Midbrain (tissue), 1 donor: ENCODE measurements at regions not wholly inside any gene's neighbourhood (a gene's known extent, or its start where the extent isn't known, plus 50 kb on each side); places are given as distances from the start of the nearest gene placed in this dataset.

Experiments
- DNase-seq: peaks from one replicate; lab custom pipeline; 2025; lab: John Stamatoyannopoulos, UW

DNA sequence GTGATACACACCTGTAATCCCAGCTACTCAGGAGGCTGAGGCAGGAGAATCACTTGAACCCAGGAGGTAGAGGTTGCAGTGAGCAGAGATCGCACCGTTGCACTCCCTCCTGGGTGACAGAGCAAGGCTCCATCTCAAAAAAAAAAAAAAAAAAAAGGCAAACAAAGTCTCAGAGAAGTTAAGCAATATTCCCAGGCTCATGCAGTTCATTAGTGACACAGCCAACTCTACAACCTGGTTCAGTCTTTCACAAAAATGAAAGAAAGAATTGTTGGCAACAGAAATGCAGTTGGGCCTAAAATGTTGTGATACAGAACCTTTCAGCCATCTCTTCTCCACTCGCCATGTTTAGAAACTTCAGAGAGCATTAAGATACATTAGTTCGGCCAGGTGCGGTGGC lies 242.1 kb downstream of the LTN1 start:
- DNase-seq = no peak

DNA sequence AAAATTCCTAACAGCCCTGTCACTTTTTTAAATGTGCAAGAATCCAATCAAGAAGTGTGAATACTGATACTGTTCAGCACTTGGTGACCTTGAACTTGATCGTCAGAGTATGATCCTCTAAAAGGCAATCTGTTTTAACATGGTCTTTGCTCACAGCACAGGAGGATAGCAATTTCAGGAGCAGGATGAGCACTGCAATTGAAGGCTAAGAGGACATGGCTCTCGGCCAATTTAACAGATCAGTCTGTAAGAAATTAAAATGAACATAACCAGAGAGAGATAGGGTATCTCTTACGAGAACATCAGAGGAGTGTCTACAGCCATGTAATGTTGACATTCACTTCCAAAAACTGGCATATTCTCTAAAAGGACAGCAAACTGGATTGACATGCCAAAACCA lies 243.1 kb downstream of the LTN1 start:
- DNase-seq = no peak

DNA sequence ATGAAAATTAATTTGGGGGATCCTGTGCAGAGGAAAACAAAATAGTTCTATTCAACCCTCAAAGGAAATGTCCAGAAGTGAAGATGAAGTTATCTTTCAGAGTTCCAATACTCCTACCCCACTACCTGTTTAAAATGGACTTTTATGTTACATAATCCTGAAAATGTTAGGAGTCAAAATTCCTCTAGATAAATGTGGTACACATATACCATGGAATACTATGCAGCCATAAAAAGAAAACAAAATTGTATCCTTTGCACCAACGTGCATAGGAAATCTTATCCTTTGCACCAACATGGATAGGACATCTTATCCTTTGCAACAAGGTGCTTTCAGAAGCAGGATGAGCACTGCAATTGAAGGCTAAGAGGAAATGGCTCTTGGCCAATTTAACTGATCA lies 245.2 kb downstream of the LTN1 start:
- no peak for DNase-seq

DNA sequence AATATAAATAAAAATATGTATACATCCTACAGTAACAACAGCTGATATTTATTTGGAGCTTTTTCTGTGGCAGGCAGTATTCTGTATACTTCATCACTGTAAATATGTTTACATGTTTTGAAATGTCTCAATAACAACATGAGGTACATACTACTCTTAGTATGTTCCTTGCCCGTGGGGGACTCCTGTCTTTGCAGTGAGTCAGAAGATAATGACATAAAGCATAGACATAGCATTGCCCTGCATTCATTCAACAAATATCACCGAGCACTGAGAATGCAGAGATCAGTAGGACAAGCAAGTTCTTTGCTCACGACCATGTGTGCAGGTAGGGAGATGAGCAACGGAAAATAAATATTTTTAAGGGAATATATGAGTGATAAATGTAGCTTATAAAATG lies 246.5 kb downstream of the LTN1 start:
- DNase-seq = no peak

DNA sequence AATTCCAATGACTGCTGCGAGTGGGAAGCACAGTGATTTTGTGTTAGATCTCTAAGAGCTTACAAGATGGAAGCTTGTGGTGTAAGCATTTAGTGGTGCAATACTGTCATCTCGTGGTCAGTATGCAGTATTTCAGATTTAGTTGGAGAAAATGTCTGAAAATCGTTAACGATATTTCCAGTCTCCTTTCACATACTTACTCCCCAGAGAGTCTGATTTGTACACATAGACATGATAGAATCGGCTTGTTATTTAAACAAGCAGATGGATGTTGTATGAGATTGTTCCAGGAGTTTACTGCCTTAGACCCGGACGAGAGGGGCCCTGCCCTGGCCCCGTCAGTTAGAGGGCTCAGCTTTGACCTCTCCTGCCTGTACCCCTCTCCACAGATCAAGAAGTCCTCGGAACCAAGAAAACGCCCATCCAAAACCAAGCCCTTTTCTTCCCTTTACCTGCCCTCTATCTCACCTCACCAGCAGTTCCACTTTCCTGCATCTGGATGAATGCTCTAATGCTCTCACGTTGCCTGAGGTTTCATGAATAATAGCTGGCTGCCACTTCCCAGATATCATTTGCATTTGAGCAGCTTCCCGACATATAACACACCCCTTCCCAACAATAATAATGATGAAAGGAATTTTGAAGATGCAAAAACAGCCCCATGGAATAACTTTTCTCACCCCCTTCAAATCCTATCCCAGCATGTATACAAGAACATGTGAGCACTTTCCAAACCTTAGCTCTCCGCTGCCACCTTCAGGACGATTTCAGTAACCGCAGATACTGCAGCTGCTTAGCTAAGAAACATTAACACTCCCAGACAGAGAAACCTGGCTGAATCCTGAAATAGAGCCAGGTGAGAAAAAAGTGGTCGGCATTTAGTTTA lies 247.3 kb downstream of the LTN1 start:
- peak; percentile 83 for DNase-seq

DNA sequence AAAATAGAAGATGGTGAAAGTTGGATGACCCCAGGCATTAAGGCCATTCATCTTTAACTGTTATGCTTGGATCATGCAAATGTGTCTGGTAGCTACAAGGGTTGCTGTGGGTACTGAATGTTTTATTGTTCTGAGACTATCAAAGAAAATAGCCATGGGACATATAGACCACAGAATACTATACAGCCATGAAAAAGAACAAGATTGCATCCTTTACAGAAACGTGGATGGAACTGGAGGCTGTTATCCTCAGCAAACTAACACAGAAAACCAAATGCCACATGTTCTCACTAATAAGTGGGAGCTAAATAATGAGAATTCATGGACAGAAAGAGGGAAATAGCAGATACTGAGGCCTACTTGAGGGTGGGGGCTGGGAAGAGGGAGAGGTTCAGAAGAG lies 249.0 kb downstream of the LTN1 start:
- no peak for DNase-seq

DNA sequence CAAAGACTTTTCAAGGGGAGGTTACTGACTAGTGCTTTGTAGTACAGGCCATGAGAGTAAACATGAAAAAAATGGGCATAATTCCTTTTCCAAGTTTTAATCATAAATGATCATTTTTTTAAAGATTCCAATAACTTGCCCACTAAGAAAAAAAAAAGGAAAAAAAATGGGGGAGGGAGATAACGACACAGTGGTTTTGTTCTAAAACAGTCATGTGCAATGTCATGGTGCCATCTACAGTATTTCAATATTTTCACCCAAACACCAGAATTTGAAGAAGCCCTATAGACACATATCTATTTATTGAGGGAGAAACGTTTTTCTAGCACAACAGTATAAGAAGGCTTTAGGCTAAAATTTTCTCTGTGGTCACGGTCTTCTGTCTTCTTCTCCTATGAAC lies 250.2 kb downstream of the LTN1 start:
- DNase-seq = no peak

DNA sequence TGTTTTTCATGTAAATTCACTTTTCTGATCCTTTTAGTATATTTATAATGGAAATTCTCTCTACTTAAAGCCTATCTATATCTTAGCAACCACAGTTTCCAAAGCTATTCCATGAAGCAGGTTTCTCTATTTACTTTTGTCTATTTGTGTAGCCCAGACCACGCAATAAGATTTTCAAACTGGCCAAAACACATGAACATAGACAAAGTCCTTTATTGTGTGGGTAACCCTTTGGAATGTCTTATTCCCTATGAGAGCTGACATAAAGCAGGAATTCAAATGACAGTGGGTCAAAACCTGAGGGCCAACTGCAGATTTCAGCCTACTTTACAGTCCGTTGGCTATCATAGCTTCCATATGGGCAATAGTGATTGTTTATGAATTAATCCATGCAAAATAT lies 252.6 kb downstream of the LTN1 start:
- no peak for DNase-seq

DNA sequence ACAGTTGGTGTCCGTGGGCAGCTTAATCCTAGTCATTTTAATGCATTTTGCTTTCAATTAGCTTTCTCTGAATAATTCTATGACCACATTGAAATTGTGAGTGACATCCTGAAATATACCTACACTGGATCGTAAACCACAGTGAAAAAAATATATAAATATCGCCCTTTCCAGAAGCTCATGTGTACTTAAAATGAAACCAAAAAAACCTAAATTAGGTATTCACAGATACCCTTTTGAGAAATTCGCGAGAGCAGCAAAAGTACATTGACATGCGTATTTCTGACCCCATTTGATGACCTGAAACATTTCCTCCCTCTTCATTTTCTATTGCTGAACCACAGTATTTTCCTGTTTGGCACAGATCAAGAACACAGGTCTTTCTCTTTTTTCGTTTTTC lies 253.8 kb downstream of the LTN1 start:
- no peak for DNase-seq

DNA sequence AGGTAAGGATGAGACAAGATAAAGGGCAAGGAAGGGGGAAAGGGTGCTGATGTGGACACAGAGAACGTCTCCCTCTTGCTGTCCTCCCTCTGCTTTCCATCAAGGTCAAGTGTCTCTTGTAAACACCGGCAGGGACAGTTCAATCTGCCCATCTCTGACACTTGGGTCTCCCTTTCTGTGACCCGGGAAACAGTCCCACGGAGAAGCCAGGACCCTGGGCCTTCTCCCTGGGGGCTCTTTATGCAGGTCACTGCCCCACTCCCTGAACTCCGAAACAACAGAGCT lies 254.3 kb downstream of the LTN1 start:
- no peak for DNase-seq

DNA sequence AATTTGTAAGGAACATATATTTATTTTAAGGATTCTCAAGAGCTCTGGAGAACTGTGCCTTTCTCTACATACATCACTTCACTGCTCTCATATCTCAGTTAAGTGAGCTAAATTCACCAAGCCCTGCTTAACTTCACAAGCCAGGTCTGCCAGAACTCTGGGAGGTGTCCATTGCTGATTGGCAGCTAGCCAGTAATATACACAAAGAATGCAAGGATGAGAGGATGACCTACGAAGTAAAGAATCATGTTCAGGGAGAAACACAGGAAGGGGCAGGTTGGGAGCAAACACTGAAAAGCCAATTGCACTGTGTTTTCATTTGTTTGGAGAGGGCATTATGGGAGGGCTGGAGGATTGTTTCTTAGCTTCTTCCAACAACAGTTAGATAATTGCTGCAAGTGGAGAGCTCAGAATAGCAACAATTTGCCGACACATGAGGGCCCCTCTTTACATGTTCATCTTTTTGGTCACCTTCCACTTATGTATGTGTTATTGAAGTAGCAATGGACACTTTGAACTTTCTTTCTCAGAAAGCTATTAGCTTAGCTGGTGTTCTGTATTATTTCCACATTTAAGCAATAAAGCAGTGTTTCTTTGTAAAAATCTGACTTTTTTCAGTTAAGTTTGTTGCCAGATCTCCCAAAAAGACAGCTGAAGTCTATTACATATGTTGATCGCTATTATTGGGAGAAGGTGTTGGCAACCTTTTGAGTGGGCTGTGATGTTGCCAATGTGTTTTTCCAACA lies 254.8 kb downstream of the LTN1 start:
- no peak for DNase-seq

DNA sequence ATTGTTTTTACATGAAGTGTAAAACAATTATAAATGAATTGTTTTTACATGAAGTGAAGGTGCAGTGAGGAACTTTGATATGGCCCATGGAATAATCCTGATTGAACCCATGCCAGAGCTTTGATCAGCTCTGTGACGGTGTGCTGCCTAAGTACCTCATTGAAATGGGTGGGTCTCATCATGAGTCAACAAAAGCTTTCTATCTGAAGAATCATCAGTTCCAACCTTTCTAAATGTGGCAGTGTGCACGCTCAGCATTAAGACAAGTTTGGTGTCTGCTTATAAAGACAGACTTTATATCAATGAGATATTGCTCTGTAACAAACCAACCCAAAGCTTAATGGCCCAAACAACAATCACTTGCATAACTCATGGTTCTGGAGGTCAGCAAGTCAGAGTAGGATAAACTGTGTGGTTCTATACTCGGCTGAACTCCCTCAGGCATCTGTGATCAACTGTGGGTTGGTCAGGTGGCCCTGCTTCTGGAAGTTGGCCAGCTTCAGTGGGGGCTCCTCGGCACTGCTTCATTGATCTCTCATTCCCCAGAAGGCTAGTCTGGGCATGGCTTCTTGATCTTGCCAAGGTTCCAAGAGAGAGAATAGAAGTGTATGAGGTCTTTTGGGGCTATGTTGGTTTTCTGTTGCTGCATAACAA lies 258.0 kb downstream of the LTN1 start:
- DNase-seq = no peak

DNA sequence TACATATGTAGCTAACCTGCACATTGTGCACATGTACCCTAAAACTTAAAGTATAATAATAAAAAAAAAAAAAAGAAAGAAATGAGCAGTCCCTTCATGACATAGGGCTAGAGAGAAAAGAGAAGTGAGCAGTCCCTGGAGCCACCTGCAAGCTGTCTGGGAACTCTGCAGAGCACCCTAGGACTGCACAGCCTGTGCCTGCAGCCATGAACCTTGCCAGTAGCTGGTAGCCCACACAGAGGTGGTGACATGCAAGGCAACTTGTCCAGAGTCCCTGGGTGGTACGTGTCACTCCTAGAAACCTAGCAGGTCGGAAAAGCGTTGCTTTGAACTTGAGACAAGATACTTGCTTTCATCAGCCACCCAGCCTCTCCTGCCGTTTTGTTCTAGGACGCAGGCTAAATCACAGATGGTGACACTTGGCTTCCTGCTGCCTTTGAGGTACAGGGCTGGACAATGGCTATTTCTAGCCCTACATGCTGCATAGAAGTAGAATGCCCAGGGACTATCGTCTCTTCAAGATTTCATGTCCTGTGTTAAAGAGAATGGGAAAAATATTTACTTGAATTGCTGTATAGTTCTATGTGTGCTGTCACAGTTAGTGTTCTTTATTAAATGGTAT lies 260.9 kb downstream of the LTN1 start:
- DNase-seq = no peak

DNA sequence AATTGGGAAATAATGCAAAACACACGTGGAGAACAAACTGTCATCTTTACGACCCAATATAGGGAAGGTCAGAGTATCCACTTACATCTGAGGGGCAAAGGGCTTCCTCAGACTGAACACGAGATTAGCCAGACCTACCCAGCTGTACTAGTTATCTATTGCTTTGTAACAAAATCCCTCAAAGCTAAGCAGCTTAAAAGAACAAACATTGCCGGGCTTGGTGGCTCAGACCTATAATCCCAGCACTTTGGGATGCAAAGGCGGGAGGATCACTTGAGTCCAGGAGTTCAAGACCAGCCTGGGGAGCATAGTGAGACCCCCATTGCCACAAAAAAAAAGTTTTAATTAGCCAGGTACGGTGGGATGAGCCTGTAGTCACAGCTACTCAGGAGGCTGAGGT lies 262.8 kb downstream of the LTN1 start:
- no peak for DNase-seq

DNA sequence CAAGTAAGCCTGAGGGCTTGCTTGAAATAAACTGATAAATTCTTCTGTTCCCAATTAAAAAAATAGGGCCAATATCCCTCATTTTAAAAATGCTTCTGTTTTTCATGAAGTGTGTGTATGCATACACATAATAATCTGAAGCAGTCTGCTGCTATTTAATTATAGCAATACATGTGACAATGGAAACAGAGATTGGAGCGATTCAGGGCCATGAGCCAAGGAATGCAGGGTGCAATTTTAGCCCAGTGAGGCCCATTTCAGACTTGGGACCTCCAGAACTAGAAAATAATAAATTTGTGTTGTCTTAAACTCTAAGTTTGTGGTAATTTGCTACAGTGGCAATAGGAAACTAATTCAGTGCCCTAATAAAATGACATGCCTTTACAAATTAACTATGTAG lies 264.9 kb downstream of the LTN1 start:
- no peak for DNase-seq

DNA sequence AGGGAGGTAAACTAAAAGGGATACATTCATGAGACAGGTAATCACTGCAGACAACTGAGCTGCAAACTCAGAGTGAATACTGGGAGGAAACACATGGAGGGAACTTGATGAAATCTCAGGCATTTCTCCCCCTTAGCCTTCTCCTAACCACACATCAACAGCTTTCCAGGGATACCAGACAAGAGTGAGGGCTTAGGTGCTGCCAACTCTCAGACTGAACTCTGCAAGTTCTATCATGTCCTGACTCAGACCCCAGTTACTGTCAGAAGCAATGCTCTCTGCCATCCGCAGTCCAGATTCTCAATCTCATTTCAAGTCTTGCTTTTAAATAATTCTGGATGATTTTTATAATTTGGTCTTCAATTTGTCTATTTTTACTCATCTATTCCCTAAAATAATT lies 267.3 kb downstream of the LTN1 start:
- DNase-seq = no peak

DNA sequence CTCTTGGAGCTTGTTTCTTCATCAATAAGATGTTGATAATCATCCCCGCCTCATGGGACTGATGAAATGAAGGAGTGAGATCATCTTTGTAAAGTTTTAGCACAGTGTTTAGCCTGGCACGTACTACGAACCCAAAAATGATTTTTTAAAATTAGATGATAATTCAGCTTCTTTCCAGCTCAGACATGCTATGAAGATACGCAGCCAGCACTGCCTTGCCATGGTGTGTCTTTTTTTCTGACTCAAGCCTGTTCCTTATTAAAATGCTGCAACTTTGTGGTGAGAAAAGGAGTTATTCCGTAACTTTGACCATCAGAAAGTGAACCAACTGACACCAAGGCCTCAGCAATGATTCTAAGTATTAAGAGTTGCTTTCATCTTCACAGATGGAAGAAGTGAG lies 269.0 kb downstream of the LTN1 start:
- no peak for DNase-seq

DNA sequence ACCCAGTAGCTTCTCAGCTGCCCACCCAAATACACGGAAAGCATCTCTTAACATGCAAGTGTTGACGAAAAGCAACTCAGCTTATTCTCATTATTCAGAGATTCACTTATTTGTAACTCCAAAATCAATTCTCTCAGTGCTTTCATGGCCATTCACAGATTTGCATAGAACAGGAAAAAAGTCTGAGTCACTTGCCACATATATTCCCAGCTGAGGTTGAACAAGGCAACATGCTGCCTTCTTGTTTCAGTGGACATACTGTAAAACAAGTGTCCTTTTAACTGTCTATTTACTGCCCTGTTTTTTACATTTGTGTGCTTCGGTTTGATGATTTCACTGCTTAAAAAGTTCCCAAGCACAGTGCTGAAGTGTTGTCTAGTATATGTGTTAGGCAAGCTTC lies 273.0 kb downstream of the LTN1 start:
- DNase-seq = no peak

DNA sequence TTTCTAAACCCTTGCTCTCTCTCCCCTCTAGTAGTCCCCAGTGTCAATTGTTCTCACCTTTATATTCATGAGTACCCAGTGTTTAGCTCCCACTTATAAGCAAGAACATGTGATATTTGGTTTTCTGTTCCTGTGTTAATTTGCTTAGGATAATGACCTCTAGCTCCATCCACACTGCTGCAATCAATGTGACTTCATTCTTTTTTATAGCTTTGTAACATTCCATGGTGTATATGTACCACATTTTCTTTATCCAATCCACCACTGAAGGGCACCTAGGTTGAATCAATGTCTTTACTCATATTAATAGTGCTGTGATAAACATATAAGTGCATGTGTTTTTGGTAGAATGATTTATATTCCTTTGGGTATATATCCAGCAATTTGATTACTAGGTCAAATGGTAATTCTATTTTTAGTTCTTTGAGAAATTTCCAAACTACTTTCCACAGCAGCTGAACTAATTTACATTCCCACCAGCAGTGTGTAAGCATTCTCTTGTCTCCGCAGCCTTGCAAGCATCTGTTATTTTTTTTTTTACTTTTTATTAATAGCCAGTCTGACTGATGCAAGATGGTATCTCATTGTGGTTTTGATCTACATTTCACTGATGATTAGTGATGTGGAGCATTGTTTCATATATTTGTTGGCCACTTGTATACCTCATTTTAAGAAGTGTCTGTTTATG lies 277.8 kb downstream of the LTN1 start:
- DNase-seq = no peak

DNA sequence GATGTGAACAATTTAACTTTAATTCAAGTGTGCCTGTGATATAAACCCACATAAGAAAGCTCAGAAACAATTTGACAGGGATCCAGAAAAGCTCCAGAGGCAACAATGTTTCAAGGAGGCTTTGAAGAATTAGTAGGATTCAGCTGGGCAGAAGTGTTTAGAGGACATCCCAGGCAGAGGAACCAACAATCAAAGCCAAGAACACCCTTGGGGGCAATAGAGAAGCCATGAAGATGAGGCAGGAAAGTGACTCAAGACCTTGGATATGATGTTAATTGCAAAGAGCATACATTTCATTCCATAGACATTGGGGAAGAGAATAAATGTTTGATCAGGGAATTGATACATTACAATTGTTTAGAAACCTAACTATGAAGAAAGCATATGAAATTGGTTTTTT lies 280.3 kb downstream of the LTN1 start:
- DNase-seq = no peak

DNA sequence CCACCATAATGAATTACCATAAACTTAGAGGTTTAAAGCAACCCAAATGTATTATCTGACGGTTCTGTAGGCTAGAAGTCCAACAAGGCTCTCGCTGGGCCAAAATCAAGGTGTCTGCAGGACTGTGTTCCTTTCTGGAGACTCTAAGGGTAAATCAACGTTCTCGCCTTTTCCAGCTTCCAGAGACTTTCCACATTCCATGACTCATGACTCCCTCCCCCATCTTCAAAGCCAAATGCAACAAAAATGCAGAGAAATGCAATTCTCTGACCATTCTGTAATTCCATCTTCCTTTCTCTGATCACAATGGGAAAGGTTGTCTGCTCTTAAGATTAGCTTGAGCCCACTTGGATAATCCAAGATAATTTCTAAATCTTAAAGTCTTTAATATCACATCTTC lies 287.1 kb downstream of the LTN1 start:
- DNase-seq = no peak

DNA sequence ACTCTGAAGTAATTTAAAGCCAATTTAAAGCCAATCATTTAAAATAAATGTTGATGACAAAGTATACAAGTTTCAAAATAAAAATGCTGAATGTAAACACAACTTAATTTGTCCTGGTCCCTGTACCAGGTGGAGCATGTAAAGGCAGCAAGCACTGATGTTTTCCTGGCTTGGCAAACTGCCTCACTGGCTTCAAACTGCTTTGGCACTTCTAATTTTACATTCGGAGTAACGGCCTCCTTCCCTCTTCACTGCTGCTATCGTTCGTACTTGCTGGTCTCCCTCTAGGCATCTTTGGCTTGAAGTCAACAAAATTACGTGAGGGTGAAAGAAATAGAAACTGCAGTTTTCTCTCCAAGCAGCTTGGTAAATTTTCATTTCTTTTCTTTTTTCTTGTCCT lies 287.9 kb downstream of the LTN1 start:
- peak; percentile 4 for DNase-seq
